Endothelial cell of umbilical vein (primary cell): ENCODE measurements at regions not wholly inside any gene's neighbourhood (a gene's known extent, or its start where the extent isn't known, plus 50 kb on each side); places are given as distances from the start of the nearest gene placed in this dataset.

ENCODE experiments used
- BruUV-seq: library from RNA; stranded (reverse); fragments of 400-500 nt; replicated peaks from 2 replicates; lab custom pipeline; 2021; lab: Mats Ljungman, UMichigan
- CTCF ChIA-PET: fragments of 300-600, 350-600 bp; sonication (Branson Sonifier 250); formaldehyde crosslinking; loops from one replicate; lab custom pipeline; 2021; ENCODE audit warnings: antibody characterized with exemption, inconsistent platforms; lab: Charles Lee
- POLR2A ChIA-PET: fragments of 300-600, 350-600 bp; sonication (Branson Sonifier 250); formaldehyde crosslinking; loops from one replicate; lab custom pipeline; 2021; ENCODE audit warnings: antibody characterized with exemption, inconsistent platforms; lab: Charles Lee
- DNase-seq: peaks from one replicate; pipeline ENCODE4 v3.0.0-alpha.2; 2011; ENCODE audit warnings: low read depth, low spot score
- FAIRE-seq: peaks from 2 replicates; lab custom pipeline; 2011; peaks lifted over from hg19 to GRCh38; lab: Jason Lieb, UNC
- H2AFZ ChIP-seq: 2 replicates; pipeline ENCODE4 v1.6.0; 2012; ENCODE audit warnings: low read depth, low read length, control low read depth, inconsistent platforms
- H3K27ac ChIP-seq: 2 replicates; pipeline ENCODE4 v1.5.1; 2011; ENCODE audit warnings: low read depth, mild to moderate bottlenecking, control low read depth, low read length, moderate library complexity; ENCODE audit not compliant: insufficient read depth
- H3K27me3 ChIP-seq, 2 experiments: 2 replicates each; pipeline versions ENCODE4 v1.6.0 to v1.6.1; 2011; ENCODE audit warnings: low read length in 2 of 2, mixed read lengths in 1 of 2; ENCODE audit not compliant: control insufficient read depth in 2 of 2, insufficient read depth in 2 of 2
- H3K36me3 ChIP-seq, 2 experiments: 2 replicates in 1 of 2; 3 replicates in 1 of 2; pipeline ENCODE4 v1.5.1; 2011; ENCODE audit warnings: low read length in 2 of 2, mild to moderate bottlenecking in 1 of 2, moderate library complexity in 1 of 2; ENCODE audit not compliant: control insufficient read depth in 2 of 2, insufficient read depth in 2 of 2; ENCODE audit errors: extremely low read depth in 1 of 2
- H3K4me1 ChIP-seq: 3 replicates; pipeline ENCODE4 v1.5.1; 2011; ENCODE audit warnings: mild to moderate bottlenecking, low read length; ENCODE audit not compliant: control insufficient read depth, insufficient read depth; ENCODE audit errors: extremely low read depth
- H3K4me2 ChIP-seq: 2 replicates; pipeline ENCODE4 v1.6.1; 2011; ENCODE audit warnings: low read length, control low read depth, mixed read lengths; ENCODE audit not compliant: insufficient read depth
- H3K4me3 ChIP-seq, 3 experiments: fragments of 200-600 bp in 1 of 3; sonication (generic), shearing (Covaris generic) in 1 of 3; replicated peaks in 1 of 3; 2 replicates each; pipeline ENCODE4 v1.5.1; 2011 to 2016; ENCODE audit warnings: control low read depth in 3 of 3, low read length in 3 of 3, mild to moderate bottlenecking in 2 of 3, inconsistent platforms in 1 of 3, low read depth in 1 of 3, moderate library complexity in 1 of 3; ENCODE audit not compliant: insufficient read depth in 1 of 3
- H3K79me2 ChIP-seq: 2 replicates; pipeline ENCODE4 v1.6.0; 2012; ENCODE audit warnings: low read length, inconsistent platforms; ENCODE audit not compliant: control insufficient read depth, insufficient read depth
- H3K9ac ChIP-seq: replicated peaks from 2 replicates; pipeline ENCODE3; 2011; ENCODE audit warnings: low read length, control low read depth; ENCODE audit not compliant: insufficient read depth; ENCODE audit errors: extremely low read depth
- H3K9me1 ChIP-seq: replicated peaks from 3 replicates; pipeline ENCODE4 v1.6.0; 2011; ENCODE audit warnings: mild to moderate bottlenecking, low read length; ENCODE audit not compliant: control insufficient read depth, insufficient read depth; ENCODE audit errors: extremely low read depth
- H3K9me3 ChIP-seq: replicated peaks from 2 replicates; pipeline ENCODE4 v1.5.1; 2012; ENCODE audit warnings: low read length, inconsistent platforms; ENCODE audit not compliant: control insufficient read depth, insufficient read depth
- H4K20me1 ChIP-seq: replicated peaks from 2 replicates; pipeline ENCODE3; 2011; ENCODE audit warnings: mild to moderate bottlenecking, low read length; ENCODE audit not compliant: control insufficient read depth, insufficient read depth; ENCODE audit errors: extremely low read depth
- EZH2 ChIP-seq: IDR thresholded peaks from 2 replicates; pipeline ENCODE4 v1.6.1; 2012; ENCODE audit warnings: borderline replicate concordance, low read depth, mild to moderate bottlenecking, moderate library complexity, low read length, inconsistent platforms; ENCODE audit not compliant: severe bottlenecking
- FOS ChIP-seq: IDR thresholded peaks from 2 replicates; pipeline ENCODE4 v1.6.1; 2011; ENCODE audit warnings: mild to moderate bottlenecking, low read length, moderate library complexity, borderline replicate concordance; ENCODE audit not compliant: insufficient read depth
- GATA2 ChIP-seq: IDR thresholded peaks from 2 replicates; pipeline ENCODE4 v1.7.0; 2011; ENCODE audit warnings: low read depth, mild to moderate bottlenecking, moderate library complexity, mixed read lengths, low read length; ENCODE audit not compliant: insufficient read length, insufficient read depth
- JUN ChIP-seq: IDR thresholded peaks from 2 replicates; pipeline ENCODE4 v1.6.1; 2011; ENCODE audit warnings: borderline replicate concordance, low read depth; ENCODE audit not compliant: insufficient read length, insufficient read depth
- MYC ChIP-seq: IDR thresholded peaks from one replicate; pipeline ENCODE4 v1.6.1; 2011; ENCODE audit warnings: mild to moderate bottlenecking, low read depth, low read length
- POLR2A ChIP-seq: IDR thresholded peaks from 2 replicates; pipeline ENCODE4 v1.6.1; 2012; ENCODE audit warnings: low read depth, mild to moderate bottlenecking, control low read depth, low read length
- POLR2AphosphoS5 ChIP-seq: IDR thresholded peaks from 2 replicates; pipeline ENCODE4 v1.6.1; 2012; ENCODE audit warnings: low read depth, mild to moderate bottlenecking, control low read depth, low read length, moderate library complexity; ENCODE audit not compliant: insufficient read depth
- dilution Hi-C: fragments of 300-500 bp; cut with MboI; formaldehyde crosslinking; loops from one replicate; pipeline ENCODE4 v1.15.0; 2019; ENCODE audit warnings: low sequenced_read_pairs; ENCODE audit not compliant: extremely low pct_ligation_motif_present
- intact Hi-C: fragments of 100-400 bp; cut with micrococcal nuclease; formaldehyde crosslinking; loops from one replicate; pipeline ENCODE4 v1.10.0; 2022
- TF ChIP-seq, protein P1 (sequence below), 2 donors: IDR thresholded peaks; 1 replicate in 1 of 2; 2 replicates in 1 of 2; pipeline ENCODE4 v1.5.1; 2011; ENCODE audit warnings: low read length in 2 of 2, mild to moderate bottlenecking in 2 of 2, moderate library complexity in 2 of 2, control low read depth in 1 of 2, inconsistent platforms in 1 of 2, low read depth in 1 of 2; ENCODE audit not compliant: insufficient read depth in 1 of 2; ENCODE audit errors: extremely low read depth in 1 of 2
- TF ChIP-seq, protein P2 (sequence below): IDR thresholded peaks from 2 replicates; pipeline ENCODE4 v1.6.1; 2011; ENCODE audit not compliant: insufficient read depth, insufficient read length

DNA sequence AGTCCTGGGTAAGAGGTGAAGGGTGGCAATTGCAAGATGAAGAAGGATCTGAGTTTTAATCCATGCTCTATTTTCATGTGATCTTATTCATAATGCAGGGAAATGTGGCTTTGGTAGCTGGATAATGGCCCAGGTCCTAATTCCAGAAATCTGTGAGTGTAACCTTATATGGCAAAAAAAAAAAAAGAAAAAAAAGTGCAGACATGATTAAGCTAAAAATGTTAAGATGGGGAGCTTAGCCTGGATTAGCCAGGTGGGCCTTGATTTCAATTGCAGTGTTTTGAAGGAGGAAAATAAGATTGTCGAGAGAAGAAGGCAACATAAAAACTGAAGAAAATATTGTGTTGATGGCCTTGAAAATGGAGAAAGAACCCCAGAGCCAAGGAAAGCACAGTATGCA, 867.7 kb upstream of the HS3ST1 start:
- no peak for DNase-seq
- no peak for TF ChIP-seq EZH2
- TF ChIP-seq POLR2A: no peak
- no peak for TF ChIP-seq GATA2
- TF ChIP-seq JUN: no peak
- TF ChIP-seq, protein P1, sequence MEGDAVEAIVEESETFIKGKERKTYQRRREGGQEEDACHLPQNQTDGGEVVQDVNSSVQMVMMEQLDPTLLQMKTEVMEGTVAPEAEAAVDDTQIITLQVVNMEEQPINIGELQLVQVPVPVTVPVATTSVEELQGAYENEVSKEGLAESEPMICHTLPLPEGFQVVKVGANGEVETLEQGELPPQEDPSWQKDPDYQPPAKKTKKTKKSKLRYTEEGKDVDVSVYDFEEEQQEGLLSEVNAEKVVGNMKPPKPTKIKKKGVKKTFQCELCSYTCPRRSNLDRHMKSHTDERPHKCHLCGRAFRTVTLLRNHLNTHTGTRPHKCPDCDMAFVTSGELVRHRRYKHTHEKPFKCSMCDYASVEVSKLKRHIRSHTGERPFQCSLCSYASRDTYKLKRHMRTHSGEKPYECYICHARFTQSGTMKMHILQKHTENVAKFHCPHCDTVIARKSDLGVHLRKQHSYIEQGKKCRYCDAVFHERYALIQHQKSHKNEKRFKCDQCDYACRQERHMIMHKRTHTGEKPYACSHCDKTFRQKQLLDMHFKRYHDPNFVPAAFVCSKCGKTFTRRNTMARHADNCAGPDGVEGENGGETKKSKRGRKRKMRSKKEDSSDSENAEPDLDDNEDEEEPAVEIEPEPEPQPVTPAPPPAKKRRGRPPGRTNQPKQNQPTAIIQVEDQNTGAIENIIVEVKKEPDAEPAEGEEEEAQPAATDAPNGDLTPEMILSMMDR (IDR thresholded peaks at IDR 0.05; ENCODE audit: extremely low read depth in 1 of 2, insufficient read depth in 1 of 2, low read depth in 1 of 2, low read length in 2 of 2): no peak
- TF ChIP-seq FOS: no peak
- TF ChIP-seq, protein P2, sequence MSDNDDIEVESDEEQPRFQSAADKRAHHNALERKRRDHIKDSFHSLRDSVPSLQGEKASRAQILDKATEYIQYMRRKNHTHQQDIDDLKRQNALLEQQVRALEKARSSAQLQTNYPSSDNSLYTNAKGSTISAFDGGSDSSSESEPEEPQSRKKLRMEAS: no peak
- TF ChIP-seq MYC: no peak
- TF ChIP-seq POLR2AphosphoS5: no peak
- POLR2A ChIA-PET: no interaction called here
- Histone ChIP-seq H4K20me1 (no peaks in the 10 kb centered on the region), H3K27me3 (no peaks in the 10 kb centered on the region), H3K4me1 (no peaks in the 10 kb centered on the region), H3K27ac (no peak overlapping the region), H3K9me1 (no peaks in the 10 kb centered on the region), H3K4me2 (no peak overlapping the region), H2AFZ (no peak overlapping the region), H3K9me3 (no peaks in the 10 kb centered on the region), H3K4me3 (no peak overlapping the region), H3K36me3 (no peaks in the 10 kb centered on the region), H3K79me2 (no peaks in the 10 kb centered on the region), H3K9ac (no peak overlapping the region)
- FAIRE-seq: no peak
- BruUV-seq: no TSS peak
- dilution Hi-C loops: no loop called here
- CTCF ChIA-PET: no interaction called here
- intact Hi-C loops: no loop called here
